Astrocyte (in vitro differentiated cells and primary cell): ENCODE measurements at regions not wholly inside any gene's neighbourhood (a gene's known extent, or its start where the extent isn't known, plus 50 kb on each side); places are given as distances from the start of the nearest gene placed in this dataset.
"Not testable (repeated sequence)": the region's sequence is repeated elsewhere in the genome, so short reads cannot be mapped to it uniquely, and the experiment has no call there.

Experiments used
- DNase-seq: peaks from one replicate; pipeline ENCODE4 v3.0.0-alpha.2; 2010; ENCODE audit warnings: low read depth
- FAIRE-seq: peaks from 2 replicates; lab custom pipeline; 2011; peaks lifted over from hg19 to GRCh38; lab: Jason Lieb, UNC
- H2AFZ ChIP-seq: 2 replicates; pipeline ENCODE4 v1.6.0; 2012; ENCODE audit warnings: low read depth, low read length, inconsistent platforms
- H3K27ac ChIP-seq: 2 replicates; pipeline ENCODE4 v1.5.1; 2011; ENCODE audit warnings: low read depth, low read length, inconsistent platforms
- H3K27me3 ChIP-seq: 2 replicates; pipeline ENCODE4 v1.6.0; 2011; ENCODE audit warnings: low read length, inconsistent platforms; ENCODE audit not compliant: insufficient read depth
- H3K36me3 ChIP-seq: 2 replicates; pipeline ENCODE4 v1.5.1; 2011; ENCODE audit warnings: low read length, inconsistent platforms; ENCODE audit not compliant: insufficient read depth
- H3K4me1 ChIP-seq: 2 replicates; pipeline ENCODE4 v1.5.1; 2011; ENCODE audit warnings: low read length, inconsistent platforms; ENCODE audit not compliant: insufficient read depth
- H3K4me2 ChIP-seq: 2 replicates; pipeline ENCODE4 v1.6.0; 2012; ENCODE audit warnings: low read length, inconsistent platforms
- H3K4me3 ChIP-seq: 2 replicates; pipeline ENCODE4 v1.5.1; 2011; ENCODE audit warnings: low read depth, mild to moderate bottlenecking, low read length, inconsistent platforms; ENCODE audit not compliant: insufficient read depth
- H3K79me2 ChIP-seq: 2 replicates; pipeline ENCODE4 v1.6.0; 2012; ENCODE audit warnings: mild to moderate bottlenecking, low read length, inconsistent platforms; ENCODE audit not compliant: insufficient read depth
- H3K9ac ChIP-seq: 2 replicates; pipeline ENCODE4 v1.6.0; 2012; ENCODE audit warnings: mild to moderate bottlenecking, low read length, inconsistent platforms
- H3K9me3 ChIP-seq: 2 replicates; pipeline ENCODE4 v1.5.1; 2012; ENCODE audit warnings: low read depth, mild to moderate bottlenecking, low read length, inconsistent platforms; ENCODE audit not compliant: insufficient read depth
- H4K20me1 ChIP-seq: 2 replicates; pipeline ENCODE4 v1.6.0; 2012; ENCODE audit warnings: low read length, inconsistent platforms; ENCODE audit not compliant: insufficient read depth
- H3K27ac Mint-ChIP-seq: one replicate; pipeline ENCODE4 v1.8.0; 2021; ENCODE audit warnings: mild to moderate bottlenecking, mixed read lengths; ENCODE audit not compliant: unreplicated experiment
- H3K27me3 Mint-ChIP-seq: one replicate; pipeline ENCODE4 v1.8.0; 2021; ENCODE audit warnings: low read depth, mixed read lengths; ENCODE audit not compliant: unreplicated experiment
- H3K36me3 Mint-ChIP-seq: one replicate; pipeline ENCODE4 v1.8.0; 2021; ENCODE audit warnings: low read depth, mixed read lengths; ENCODE audit not compliant: unreplicated experiment
- H3K4me1 Mint-ChIP-seq: one replicate; pipeline ENCODE4 v1.8.0; 2021; ENCODE audit warnings: low read depth, mixed read lengths; ENCODE audit not compliant: unreplicated experiment
- H3K4me3 Mint-ChIP-seq: one replicate; pipeline ENCODE4 v1.8.0; 2021; ENCODE audit warnings: mild to moderate bottlenecking, moderate library complexity, mixed read lengths; ENCODE audit not compliant: unreplicated experiment
- H3K9me3 Mint-ChIP-seq: one replicate; pipeline ENCODE4 v1.8.0; 2021; ENCODE audit warnings: mild to moderate bottlenecking, mixed read lengths; ENCODE audit not compliant: unreplicated experiment
- EZH2 ChIP-seq: IDR thresholded peaks from 2 replicates; pipeline ENCODE4 v1.6.1; 2012; ENCODE audit warnings: mild to moderate bottlenecking, low read length, inconsistent platforms; ENCODE audit not compliant: insufficient read depth
- TF ChIP-seq, protein P1 (sequence below): IDR thresholded peaks from 2 replicates; pipeline ENCODE4 v1.5.1; 2011; ENCODE audit warnings: low read depth, mild to moderate bottlenecking, inconsistent platforms, low read length, moderate library complexity; ENCODE audit not compliant: insufficient read depth

DNA sequence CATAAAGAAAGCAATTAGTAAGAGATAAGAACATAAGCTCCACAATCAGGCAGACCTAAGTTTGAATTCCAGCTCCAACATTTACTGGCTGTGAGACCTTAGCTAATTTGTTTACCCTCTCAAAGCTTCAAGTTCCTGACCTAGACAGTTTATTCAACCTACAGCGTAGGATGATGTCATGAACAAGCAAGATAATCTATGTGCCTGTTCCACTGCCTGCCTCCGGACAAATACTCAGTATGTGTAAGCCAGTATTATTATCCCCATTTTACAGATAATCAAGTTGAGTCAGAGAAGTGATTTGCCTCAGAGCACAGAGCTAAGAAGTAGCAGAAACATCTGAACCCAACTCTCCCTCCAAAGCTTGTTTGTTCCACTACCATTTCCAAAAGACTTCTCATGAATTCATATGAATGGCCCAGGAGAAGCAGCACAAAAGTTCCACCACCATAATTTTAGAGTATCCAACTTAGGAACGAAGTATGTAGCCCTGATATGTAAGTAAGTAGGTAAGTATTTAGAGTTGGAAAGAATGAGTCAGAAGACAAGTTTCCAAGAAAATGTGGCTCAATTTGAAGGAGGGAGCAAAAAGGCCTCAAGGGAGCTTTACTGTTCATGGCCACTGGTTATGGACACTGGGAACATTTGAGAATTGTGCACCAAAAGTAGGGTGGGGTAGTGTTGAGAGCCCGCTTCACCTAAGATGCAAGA is 398.2 kb downstream of the NFIB start:
- H3K9ac ChIP-seq, result no peak overlapping the region
- no peaks in the 10 kb centered on the region for H3K36me3 Mint-ChIP-seq

DNA sequence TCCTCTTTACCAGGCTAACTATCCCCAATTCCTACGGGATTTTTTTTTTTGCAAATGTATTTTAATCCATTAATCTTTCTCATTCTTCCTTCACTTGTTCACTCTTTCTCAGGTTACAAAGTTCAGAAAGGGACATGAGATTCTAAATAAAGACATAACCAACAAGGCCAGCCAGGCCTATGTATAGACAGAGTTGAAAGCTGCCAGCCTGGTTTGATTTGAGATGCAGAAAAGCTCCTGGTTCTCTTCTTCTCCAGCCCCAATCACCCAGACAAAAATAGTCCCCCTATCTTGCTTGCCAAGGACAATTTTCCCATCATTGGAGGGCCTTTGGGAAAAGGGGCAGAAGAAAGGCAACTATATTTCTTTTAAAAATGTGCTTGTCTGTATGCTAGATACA is 398.8 kb downstream of the NFIB start:
- Histone ChIP-seq H3K27me3 (peaks cover 4% of the 10 kb centered on the region), H3K36me3 (no peaks in the 10 kb centered on the region), H3K4me2 (no peak overlapping the region), H2AFZ (no peak overlapping the region), H3K79me2 (no peaks in the 10 kb centered on the region), H3K27ac (no peak overlapping the region), H3K4me3 (no peak overlapping the region), H3K9me3 (no peaks in the 10 kb centered on the region), H4K20me1 (no peaks in the 10 kb centered on the region), H3K9ac (no peak overlapping the region), H3K4me1 (no peaks in the 10 kb centered on the region)
- Mint-ChIP-seq H3K36me3 (no peaks in the 10 kb centered on the region), H3K9me3 (no peaks in the 10 kb centered on the region), H3K27me3 (peaks cover 2% of the 10 kb centered on the region), H3K27ac (no peak overlapping the region), H3K4me1 (no peaks in the 10 kb centered on the region), H3K4me3 (no peak overlapping the region)
- no peak for FAIRE-seq
- no peak for TF ChIP-seq EZH2
- TF ChIP-seq, protein P1, sequence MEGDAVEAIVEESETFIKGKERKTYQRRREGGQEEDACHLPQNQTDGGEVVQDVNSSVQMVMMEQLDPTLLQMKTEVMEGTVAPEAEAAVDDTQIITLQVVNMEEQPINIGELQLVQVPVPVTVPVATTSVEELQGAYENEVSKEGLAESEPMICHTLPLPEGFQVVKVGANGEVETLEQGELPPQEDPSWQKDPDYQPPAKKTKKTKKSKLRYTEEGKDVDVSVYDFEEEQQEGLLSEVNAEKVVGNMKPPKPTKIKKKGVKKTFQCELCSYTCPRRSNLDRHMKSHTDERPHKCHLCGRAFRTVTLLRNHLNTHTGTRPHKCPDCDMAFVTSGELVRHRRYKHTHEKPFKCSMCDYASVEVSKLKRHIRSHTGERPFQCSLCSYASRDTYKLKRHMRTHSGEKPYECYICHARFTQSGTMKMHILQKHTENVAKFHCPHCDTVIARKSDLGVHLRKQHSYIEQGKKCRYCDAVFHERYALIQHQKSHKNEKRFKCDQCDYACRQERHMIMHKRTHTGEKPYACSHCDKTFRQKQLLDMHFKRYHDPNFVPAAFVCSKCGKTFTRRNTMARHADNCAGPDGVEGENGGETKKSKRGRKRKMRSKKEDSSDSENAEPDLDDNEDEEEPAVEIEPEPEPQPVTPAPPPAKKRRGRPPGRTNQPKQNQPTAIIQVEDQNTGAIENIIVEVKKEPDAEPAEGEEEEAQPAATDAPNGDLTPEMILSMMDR, result no peak
- DNase-seq, result no peak

More for the DNA sequence above, 398.2 kb downstream of the NFIB start:
- Histone ChIP-seq H3K79me2 (no peaks in the 10 kb centered on the region), H3K4me1 (no peaks in the 10 kb centered on the region), H3K4me2 (no peak overlapping the region), H3K27me3 (peaks cover 4% of the 10 kb centered on the region), H3K27ac (no peak overlapping the region), H2AFZ (no peak overlapping the region), H4K20me1 (no peaks in the 10 kb centered on the region), H3K4me3 (no peak overlapping the region), H3K9me3 (no peaks in the 10 kb centered on the region), H3K36me3 (no peaks in the 10 kb centered on the region)
- DNase-seq, result peak; percentile 68
- peak; percentile 52 for FAIRE-seq
- H3K4me1 Mint-ChIP-seq, result no peaks in the 10 kb centered on the region
- no peaks in the 10 kb centered on the region for H3K27me3 Mint-ChIP-seq
- H3K4me3 Mint-ChIP-seq, result no peak overlapping the region
- no peak for TF ChIP-seq EZH2
- TF ChIP-seq, protein P1, result no peak
- H3K9me3 Mint-ChIP-seq, result no peaks in the 10 kb centered on the region
- no peak overlapping the region for H3K27ac Mint-ChIP-seq

DNA sequence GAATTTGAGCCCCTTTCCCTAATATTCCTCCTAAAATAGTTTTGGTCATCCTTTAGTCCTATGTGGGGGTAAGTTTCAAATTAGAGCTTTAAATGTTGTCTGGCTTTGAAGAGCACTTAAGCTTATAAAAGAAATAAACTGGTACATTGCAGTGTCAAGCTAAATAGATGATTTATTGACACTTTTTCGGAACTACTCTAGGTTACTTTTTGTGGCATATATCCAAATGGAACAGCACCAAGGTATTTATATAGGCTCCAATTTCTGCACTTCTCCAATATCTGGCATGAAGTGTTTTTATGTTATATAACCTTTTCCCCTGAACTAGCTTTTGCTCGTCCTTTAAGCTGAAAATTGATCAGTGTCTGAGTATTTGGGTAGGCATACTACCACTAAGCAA is 402.5 kb downstream of the NFIB start:
- Histone ChIP-seq H3K4me3 (no peak overlapping the region), H2AFZ (no peak overlapping the region), H3K36me3 (no peaks in the 10 kb centered on the region), H3K4me2 (no peak overlapping the region), H3K27ac (no peak overlapping the region), H3K27me3 (peaks cover 4% of the 10 kb centered on the region), H3K9me3 (no peaks in the 10 kb centered on the region), H4K20me1 (no peaks in the 10 kb centered on the region), H3K9ac (no peak overlapping the region), H3K4me1 (no peaks in the 10 kb centered on the region), H3K79me2 (no peaks in the 10 kb centered on the region)
- no peak overlapping the region for H3K27ac Mint-ChIP-seq
- peaks cover 8% of the 10 kb centered on the region for H3K9me3 Mint-ChIP-seq
- no peak for FAIRE-seq
- peaks cover 2% of the 10 kb centered on the region for H3K27me3 Mint-ChIP-seq
- no peaks in the 10 kb centered on the region for H3K4me1 Mint-ChIP-seq
- DNase-seq, result no peak
- H3K4me3 Mint-ChIP-seq, result no peak overlapping the region
- TF ChIP-seq, protein P1, result no peak
- no peak for TF ChIP-seq EZH2
- no peaks in the 10 kb centered on the region for H3K36me3 Mint-ChIP-seq

DNA sequence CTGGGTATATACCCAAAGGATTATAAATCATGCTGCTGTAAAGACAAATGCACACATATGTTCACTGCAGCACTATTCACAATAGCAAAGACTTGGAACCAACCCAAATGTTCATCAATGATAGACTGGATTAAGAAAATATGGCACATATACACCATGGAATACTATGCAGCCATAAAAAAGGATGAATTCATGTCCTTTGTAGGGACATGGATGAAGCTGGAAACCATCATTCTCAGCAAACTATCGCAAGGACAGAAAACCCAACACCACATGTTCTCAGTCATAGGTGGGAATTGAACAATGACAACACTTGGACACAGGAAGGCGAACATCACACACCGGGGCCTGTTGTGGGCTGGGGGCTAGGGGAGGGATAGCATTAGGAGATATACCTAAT is 406.1 kb downstream of the NFIB start:
- H3K36me3 Mint-ChIP-seq, H2AFZ ChIP-seq, H3K36me3 ChIP-seq, H3K27ac Mint-ChIP-seq, DNase-seq, H3K27me3 Mint-ChIP-seq, H3K4me3 Mint-ChIP-seq, H3K4me3 ChIP-seq, H3K9me3 ChIP-seq, H3K79me2 ChIP-seq, FAIRE-seq, H3K27me3 ChIP-seq, H3K4me1 Mint-ChIP-seq, H4K20me1 ChIP-seq, H3K4me1 ChIP-seq, H3K9ac ChIP-seq, H3K9me3 Mint-ChIP-seq, H3K27ac ChIP-seq, H3K4me2 ChIP-seq: not testable (repeated sequence)
